ENCODE measurements at regions not wholly inside any gene's neighbourhood (a gene's known extent, or its start where the extent isn't known, plus 50 kb on each side); places are given as distances from the start of the nearest gene placed in this dataset.

DNA sequence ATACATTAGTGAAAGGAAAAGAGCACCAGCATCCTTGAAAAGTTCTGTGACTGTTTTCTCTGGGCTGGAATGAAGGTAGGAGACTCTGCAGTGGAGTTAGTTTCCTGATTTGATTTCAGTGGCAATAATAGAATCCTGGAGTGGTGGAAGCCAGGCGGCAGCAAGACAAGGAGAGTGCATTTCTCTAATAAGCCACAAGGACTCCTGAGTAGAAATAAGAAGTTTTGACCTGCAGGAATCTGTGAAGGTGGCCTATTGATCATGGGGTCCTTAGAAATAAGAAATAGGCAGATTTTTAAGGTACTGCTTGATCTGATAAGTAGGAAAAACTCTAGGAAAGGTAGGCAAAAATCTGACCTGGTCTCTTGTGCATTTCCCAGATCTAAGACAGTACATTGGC is 68.4 kb upstream of the ELOVL5 start:
- DNase-seq (ENCODE audit: extremely low read depth, low read depth, low spot score), result no peak

DNA sequence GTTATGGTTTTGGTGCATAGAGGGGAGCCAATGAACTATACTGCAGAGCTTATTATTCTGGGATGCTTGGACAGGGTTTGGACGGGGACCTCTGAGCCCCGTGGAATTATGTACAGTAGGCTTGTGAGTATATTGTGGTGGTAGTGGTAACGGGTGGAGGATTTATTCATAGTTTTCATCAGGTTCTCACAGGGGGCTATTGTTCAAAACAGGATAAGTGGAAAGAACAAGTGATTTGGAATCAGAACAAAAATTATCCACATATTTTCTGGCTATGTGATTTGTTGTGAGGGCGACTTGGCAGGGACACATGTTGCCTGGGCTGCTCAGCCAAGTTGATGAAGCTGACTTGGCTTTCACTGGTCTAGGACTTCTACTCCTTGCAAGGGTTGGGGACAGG is 64.6 kb upstream of the ELOVL5 start:
- no peak for DNase-seq (ENCODE audit: extremely low read depth, low read depth, low spot score)

DNA sequence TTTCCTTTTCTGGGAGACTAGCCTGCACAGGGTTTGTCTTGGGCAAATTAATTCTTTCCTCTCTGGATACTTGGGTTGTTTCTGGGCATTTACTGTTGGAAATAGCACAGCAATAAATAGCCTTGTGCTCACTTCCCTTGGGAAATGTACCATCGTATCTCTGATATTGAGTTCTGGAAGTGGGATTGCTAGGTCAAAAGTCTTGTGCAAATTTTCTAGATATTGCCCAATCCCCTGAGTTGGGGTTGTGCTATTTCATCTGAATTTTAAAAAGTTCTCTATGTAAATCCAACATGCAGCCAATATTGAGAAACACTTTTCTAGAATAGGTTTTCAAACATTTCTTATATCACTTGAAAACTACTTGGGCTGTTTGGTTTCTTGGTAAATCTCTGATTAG is 64.0 kb upstream of the ELOVL5 start:
- no peak for DNase-seq (ENCODE audit: extremely low read depth, low read depth, low spot score)

DNA sequence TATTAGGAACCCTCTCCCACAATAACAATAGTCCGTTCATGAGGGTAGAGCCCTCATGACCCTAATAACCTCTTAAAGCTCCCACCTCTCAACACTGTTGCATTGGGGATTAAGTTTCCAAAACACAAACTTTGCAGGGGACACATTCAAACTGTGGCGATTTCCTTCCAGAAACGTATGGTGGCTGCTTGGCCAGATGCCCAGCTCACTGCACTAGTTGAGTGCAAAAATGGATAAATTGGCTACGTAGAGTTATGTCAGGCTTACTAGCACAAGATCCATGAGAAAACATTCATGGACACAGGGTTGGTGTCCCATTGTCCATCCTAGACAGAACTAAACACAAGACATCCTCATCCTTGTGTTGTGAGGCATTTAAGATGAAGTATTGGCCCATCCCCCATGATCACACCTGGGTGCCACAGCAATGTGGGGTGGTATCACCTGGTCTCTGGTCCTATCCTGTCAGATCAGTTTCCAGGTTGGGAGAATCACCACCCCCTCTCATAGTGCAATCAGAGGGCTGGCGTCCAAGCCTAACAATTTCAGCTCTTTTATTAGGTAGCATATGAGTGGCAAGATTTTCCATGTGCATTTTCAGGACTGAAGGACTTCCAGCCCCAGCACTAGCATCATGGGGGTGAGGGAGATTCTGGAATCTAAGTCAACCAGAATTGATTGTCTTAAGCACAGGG is 63.4 kb upstream of the ELOVL5 start:
- no peak for DNase-seq (ENCODE audit: extremely low read depth, low read depth, low spot score)

DNA sequence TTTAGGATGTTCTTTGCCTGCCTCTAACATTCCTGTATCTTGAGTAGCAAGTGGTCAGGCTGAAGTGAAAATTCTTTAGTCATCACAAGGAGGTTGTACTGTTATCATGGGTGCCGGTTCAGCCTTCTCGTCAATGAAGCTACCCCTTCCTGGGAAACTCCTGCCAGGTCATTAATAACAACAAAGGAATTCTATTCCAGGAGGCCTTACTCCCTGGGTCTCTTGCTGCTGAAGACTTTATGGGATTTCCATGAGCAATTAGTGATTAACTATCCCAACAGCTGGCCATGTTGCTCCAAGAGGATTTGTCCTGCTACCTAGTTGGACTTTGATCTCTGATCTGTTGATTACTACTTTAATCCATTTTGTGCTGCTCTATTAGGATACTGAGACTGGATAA is 62.7 kb upstream of the ELOVL5 start:
- no peak for DNase-seq (ENCODE audit: extremely low read depth, low read depth, low spot score)

DNA sequence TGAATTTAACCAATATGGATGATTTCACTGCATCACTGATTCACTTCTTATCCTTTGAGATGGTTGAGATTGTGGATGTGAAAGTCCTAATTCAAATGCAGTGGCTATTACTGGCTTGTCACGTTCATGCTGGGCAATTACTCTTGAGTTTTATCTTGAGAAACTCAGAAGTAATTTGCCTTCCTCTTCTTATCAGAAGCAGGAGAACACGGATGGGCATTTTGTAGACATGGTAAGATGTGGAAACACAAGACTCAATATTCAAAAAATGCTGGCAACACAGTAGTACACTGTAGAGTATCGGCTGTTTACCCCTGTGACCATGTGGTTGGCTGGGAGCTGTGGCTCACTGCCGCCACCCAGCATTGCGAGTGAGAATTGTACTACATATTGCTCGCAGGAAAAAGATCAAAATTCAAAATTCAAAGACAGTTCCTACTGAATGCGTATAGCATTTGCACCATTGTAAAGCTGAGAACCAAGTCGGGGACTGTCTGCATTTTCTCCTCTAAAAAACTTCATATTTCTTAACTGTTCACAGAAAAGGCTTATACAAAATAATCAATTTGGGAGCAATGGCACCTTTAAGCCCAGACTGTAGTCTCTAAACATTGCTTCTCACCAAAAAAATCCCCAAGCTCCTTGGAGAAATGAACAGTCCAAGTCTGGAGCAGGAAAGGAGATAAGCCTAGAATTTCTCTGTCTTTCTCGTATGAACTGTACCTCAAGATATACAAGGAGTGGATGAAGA is 61.9 kb upstream of the ELOVL5 start:
- DNase-seq (ENCODE audit: extremely low read depth, low read depth, low spot score), result no peak

DNA sequence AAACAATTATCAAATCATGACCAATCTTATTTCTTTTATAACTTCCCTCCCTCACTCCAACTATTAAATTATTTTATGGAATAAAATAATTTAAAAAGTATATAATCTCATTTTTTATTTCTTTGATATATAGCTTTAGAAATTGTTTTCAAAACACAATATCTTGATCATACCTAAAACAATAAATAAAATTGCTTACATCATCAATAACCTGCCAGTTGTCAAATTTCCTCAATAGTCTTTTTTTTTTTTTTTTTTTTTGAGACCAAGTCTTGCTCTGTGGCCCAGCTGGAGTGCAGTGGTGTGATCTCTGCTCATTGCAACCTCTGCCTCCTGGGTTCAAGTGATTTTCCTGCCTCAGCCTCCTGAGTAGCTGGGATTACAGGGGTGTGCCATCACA is 60.1 kb upstream of the ELOVL5 start:
- no peak for DNase-seq (ENCODE audit: extremely low read depth, low read depth, low spot score)

DNA sequence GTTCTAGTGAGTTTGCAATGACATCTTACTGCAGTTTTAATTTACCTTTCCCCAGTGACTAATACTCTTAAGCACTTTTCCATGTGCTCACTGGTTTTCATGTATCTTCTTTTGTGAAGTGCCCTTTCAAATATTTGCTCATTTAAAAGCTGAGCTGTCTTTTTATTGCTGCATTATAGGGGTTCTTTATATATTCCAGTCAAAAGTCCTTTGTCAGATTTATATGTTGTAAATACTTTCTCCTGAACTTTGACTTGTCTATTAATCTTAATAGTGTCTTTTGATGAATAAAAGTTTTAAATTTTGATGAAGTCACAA is 50.2 kb upstream of the ELOVL5 start:
- DNase-seq (ENCODE audit: extremely low read depth, low read depth, low spot score), result no peak

DNA sequence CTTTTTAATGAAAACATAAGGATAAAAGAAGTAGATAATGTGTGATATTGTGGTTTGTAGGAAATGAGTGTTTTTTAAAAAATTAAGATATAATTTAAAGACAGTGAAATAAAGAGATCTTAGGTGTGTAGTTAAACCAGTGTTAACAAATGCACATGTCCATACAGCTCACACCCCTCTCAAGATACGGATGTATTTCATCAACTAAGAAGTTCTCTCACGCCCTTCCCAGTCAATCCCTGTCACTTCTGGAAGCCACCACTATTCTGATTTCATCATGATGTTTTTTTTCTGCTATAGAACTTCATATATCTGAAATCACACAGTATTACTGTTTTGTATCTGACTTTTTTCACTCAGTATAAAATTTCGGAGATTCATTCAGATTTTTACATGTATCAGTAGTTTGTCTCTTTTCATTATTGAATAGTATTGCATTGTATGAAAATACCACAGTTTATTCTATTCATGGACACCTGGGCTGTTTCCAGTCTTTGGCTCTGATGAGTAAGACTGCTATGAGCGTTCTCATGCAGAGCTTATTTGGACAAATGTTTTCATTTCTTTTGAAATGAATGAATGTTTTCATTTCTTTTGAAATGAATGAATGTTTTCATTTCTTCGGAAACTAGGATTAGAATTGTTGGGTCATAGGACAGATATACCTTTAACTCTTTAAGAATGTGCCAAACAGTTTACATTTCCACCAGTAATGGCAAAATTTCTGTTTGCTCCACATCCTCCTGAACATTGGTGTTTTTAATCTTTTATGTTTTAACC is 49.7 kb upstream of the ELOVL5 start:
- no peak for DNase-seq (ENCODE audit: extremely low read depth, low read depth, low spot score)

Measured in glomerular endothelial cell (primary cell).